CD14-positive monocyte (primary cell): ENCODE measurements at regions not wholly inside any gene's neighbourhood (a gene's known extent, or its start where the extent isn't known, plus 50 kb on each side); places are given as distances from the start of the nearest gene placed in this dataset.
"Not testable (repeated sequence)": the region's sequence is repeated elsewhere in the genome, so short reads cannot be mapped to it uniquely, and the experiment has no call there.

Experiments
- DNase-seq, 3 donors: peaks; one replicate each; pipeline ENCODE4 v3.0.0-alpha.2; 2011 to 2022
- H2AFZ ChIP-seq: 2 replicates; pipeline ENCODE4 v1.6.0; 2012; ENCODE audit warnings: mild to moderate bottlenecking, low read depth, low read length, inconsistent platforms; ENCODE audit not compliant: insufficient read depth, poor library complexity, severe bottlenecking
- H3K27ac ChIP-seq, 2 donors: 1 replicate in 1 of 2; 2 replicates in 1 of 2; pipeline ENCODE4 v1.5.1; 2012 to 2013; ENCODE audit warnings: low read length in 2 of 2, control low read depth in 1 of 2, inconsistent platforms in 1 of 2, low read depth in 1 of 2, mild to moderate bottlenecking in 1 of 2
- H3K27me3 ChIP-seq, 2 donors: one replicate each; pipeline versions ENCODE4 v1.6.0 to v1.6.1; 2011 to 2013; ENCODE audit warnings: low read length in 2 of 2; ENCODE audit not compliant: control insufficient read depth in 2 of 2, insufficient read depth in 2 of 2
- H3K36me3 ChIP-seq, 2 donors: replicated peaks in 1 of 2; 1 replicate in 1 of 2; 2 replicates in 1 of 2; pipeline versions ENCODE4 v1.5.1 to v1.6.1; 2012 to 2013; ENCODE audit warnings: low read length in 2 of 2, control low read depth in 1 of 2, inconsistent platforms in 1 of 2, mild to moderate bottlenecking in 1 of 2; ENCODE audit not compliant: insufficient read depth in 2 of 2, control insufficient read depth in 1 of 2
- H3K4me1 ChIP-seq, 2 donors: 1 replicate in 1 of 2; 2 replicates in 1 of 2; pipeline versions ENCODE4 v1.5.1 to v1.6.1; 2012 to 2013; ENCODE audit warnings: low read length in 2 of 2, control low read depth in 1 of 2, inconsistent platforms in 1 of 2, mild to moderate bottlenecking in 1 of 2, moderate library complexity in 1 of 2; ENCODE audit not compliant: insufficient read depth in 2 of 2, control insufficient read depth in 1 of 2
- H3K4me2 ChIP-seq: replicated peaks from 2 replicates; pipeline ENCODE3; 2012; ENCODE audit warnings: low read length, moderate library complexity, mild to moderate bottlenecking; ENCODE audit not compliant: poor library complexity, severe bottlenecking; ENCODE audit errors: extremely low read depth
- H3K4me3 ChIP-seq, 3 experiments: fragments of 200-600 bp in 1 of 3; sonication (generic) in 1 of 3; replicated peaks in 1 of 3; 1 replicate in 2 of 3; 2 replicates in 1 of 3; pipeline ENCODE4 v1.5.1; 2011 to 2013; ENCODE audit warnings: low read length in 3 of 3, mild to moderate bottlenecking in 3 of 3, control low read depth in 2 of 3, low read depth in 2 of 3, inconsistent platforms in 1 of 3, moderate library complexity in 1 of 3
- H3K79me2 ChIP-seq: 2 replicates; pipeline ENCODE4 v1.6.0; 2012; ENCODE audit warnings: mild to moderate bottlenecking, control low read depth, inconsistent platforms, low read length, moderate library complexity; ENCODE audit not compliant: insufficient read depth
- H3K9ac ChIP-seq: 2 replicates; pipeline ENCODE4 v1.6.0; 2017; ENCODE audit warnings: low read length, mild to moderate bottlenecking; ENCODE audit not compliant: insufficient read depth, poor library complexity, severe bottlenecking
- H3K9me3 ChIP-seq, 2 donors: replicated peaks in 1 of 2; 1 replicate in 1 of 2; 2 replicates in 1 of 2; pipeline versions ENCODE4 v1.5.1 to v1.6.1; 2012 to 2013; ENCODE audit warnings: low read length in 2 of 2, control low read depth in 1 of 2; ENCODE audit not compliant: control insufficient read depth in 1 of 2, insufficient read depth in 1 of 2
- H4K20me1 ChIP-seq: 2 replicates; pipeline ENCODE4 v1.6.0; 2012; ENCODE audit warnings: mild to moderate bottlenecking, low read length, control low read depth, moderate library complexity; ENCODE audit not compliant: insufficient read depth
- H3K27ac Mint-ChIP-seq, 7 donors: one replicate each; pipeline ENCODE4 v1.8.0; 2020; ENCODE audit warnings: mild to moderate bottlenecking in 7 of 7, mixed read lengths in 7 of 7, moderate library complexity in 6 of 7, inconsistent platforms in 2 of 7
- H3K27me3 Mint-ChIP-seq, 3 donors: one replicate each; pipeline ENCODE4 v1.8.0; 2021 to 2022; ENCODE audit warnings: low read depth in 3 of 3, mild to moderate bottlenecking in 3 of 3, mixed read lengths in 3 of 3, moderate library complexity in 3 of 3, inconsistent platforms in 1 of 3
- H3K36me3 Mint-ChIP-seq, 2 donors: one replicate each; pipeline ENCODE4 v1.8.0; 2020; ENCODE audit warnings: mixed read lengths in 2 of 2, inconsistent platforms in 1 of 2, mild to moderate bottlenecking in 1 of 2
- H3K4me1 Mint-ChIP-seq: one replicate; pipeline ENCODE4 v1.8.0; 2020; ENCODE audit warnings: mild to moderate bottlenecking, mixed read lengths
- H3K4me3 Mint-ChIP-seq, 2 donors: one replicate each; pipeline ENCODE4 v1.8.0; 2020; ENCODE audit warnings: mild to moderate bottlenecking in 2 of 2, mixed read lengths in 2 of 2, moderate library complexity in 1 of 2
- H3K9me3 Mint-ChIP-seq, 7 donors: one replicate each; pipeline ENCODE4 v1.8.0; 2020 to 2022; ENCODE audit warnings: mixed read lengths in 7 of 7, mild to moderate bottlenecking in 6 of 7, moderate library complexity in 6 of 7, inconsistent platforms in 2 of 7
- CTCF ChIP-seq: fragments of 200-600 bp; IDR thresholded peaks from one replicate; pipeline ENCODE4 v1.8.0; 2022; ENCODE audit warnings: antibody characterized with exemption, mild to moderate bottlenecking
- WGBS: methylation state at CpG from one replicate; pipeline ENCODE4 v1.1.5; 2013; ENCODE audit warnings: missing lambda C conversion rate; ENCODE audit not compliant: insufficient coverage; 5-methylcytosine and 5-hydroxymethylcytosine counted together
- intact Hi-C, 2 donors: fragments of 100-400 bp; cut with micrococcal nuclease; formaldehyde crosslinking; loops; one replicate each; pipeline versions ENCODE4 v1.15.0 to v1.15.1; 2023

GRCh38 chr15:87669846-87670245 is 586.7 kb downstream of the NTRK3 start:
- no peak overlapping the region for H3K27ac Mint-ChIP-seq
- Histone ChIP-seq H3K27me3 (no peaks in the 10 kb centered on the region), H3K4me2 (no peak overlapping the region), H3K9me3 (peaks cover 9 to 10% of the 10 kb centered on the region in 2 donors), H4K20me1 (no peaks in the 10 kb centered on the region), H3K4me3 (no peak overlapping the region), H2AFZ (no peak overlapping the region), H3K79me2 (no peaks in the 10 kb centered on the region), H3K4me1 (no peaks in the 10 kb centered on the region), H3K36me3 (no peaks in the 10 kb centered on the region), H3K9ac (no peak overlapping the region), H3K27ac (no peak overlapping the region)
- H3K4me1 Mint-ChIP-seq, result no peaks in the 10 kb centered on the region
- H3K27me3 Mint-ChIP-seq, result peaks cover 0 to 4% (median 3%) of the 10 kb centered on the region in 3 donors
- no peak overlapping the region for H3K4me3 Mint-ChIP-seq
- H3K9me3 Mint-ChIP-seq, result peaks cover 2 to 19% (median 7%) of the 10 kb centered on the region in 7 donors
- no CpG with 5 or more reads among the region's 6 CpGs for WGBS
- no peak for TF ChIP-seq CTCF
- intact Hi-C loops, result no loop called here
- H3K36me3 Mint-ChIP-seq, result no peaks in the 10 kb centered on the region
- no peak for DNase-seq

- H3K36me3 Mint-ChIP-seq, H3K79me2 ChIP-seq, H3K9me3 ChIP-seq, H3K27ac ChIP-seq, H2AFZ ChIP-seq, H3K4me3 Mint-ChIP-seq, H3K9ac ChIP-seq, H3K27me3 Mint-ChIP-seq, H3K4me2 ChIP-seq, H3K4me1 Mint-ChIP-seq, DNase-seq, H3K36me3 ChIP-seq, H3K4me3 ChIP-seq, H3K27ac Mint-ChIP-seq, H4K20me1 ChIP-seq, H3K27me3 ChIP-seq, H3K4me1 ChIP-seq, intact Hi-C loops: not testable (repeated sequence)
- WGBS, result 100% methylated on average over 1 of the region's 8 CpGs
- peaks cover 5 to 19% (median 10%) of the 10 kb centered on the region in 7 donors for H3K9me3 Mint-ChIP-seq
Measured at GRCh38 chr15:87668768-87669564, 587.6 kb downstream of the NTRK3 start.
